Vagina (tissue), 2 donors: ENCODE measurements at regions not wholly inside any gene's neighbourhood (a gene's known extent, or its start where the extent isn't known, plus 50 kb on each side); places are given as distances from the start of the nearest gene placed in this dataset.

Experiments used
- DNase-seq, 2 donors: peaks; one replicate each; pipeline ENCODE4 v3.0.0-alpha.2; 2017; ENCODE audit errors: extremely low spot score in 2 of 2
- H3K27ac ChIP-seq: fragments of 200-600 bp; sonication (generic); one replicate; pipeline ENCODE4 v1.5.1; 2019
- H3K27me3 ChIP-seq: fragments of 200-600 bp; sonication (generic); one replicate; pipeline ENCODE4 v1.5.1; 2019
- H3K36me3 ChIP-seq, 2 donors: fragments of 200-600 bp; sonication (generic); one replicate each; pipeline ENCODE4 v1.5.1; 2017 to 2019
- H3K4me1 ChIP-seq: fragments of 200-600 bp; sonication (generic); one replicate; pipeline ENCODE4 v1.5.1; 2019
- H3K4me3 ChIP-seq, 2 donors: fragments of 200-600 bp; sonication (generic); 1 replicate in 1 of 2; 2 replicates in 1 of 2; pipeline ENCODE4 v1.5.1; 2016 to 2019
- H3K9me3 ChIP-seq: fragments of 200-600 bp; sonication (generic); one replicate; pipeline ENCODE4 v1.5.1; 2019
- POLR2A ChIP-seq, 2 donors: fragments of 450-650 bp; IDR thresholded peaks; one replicate each; pipeline ENCODE4 v1.6.1; 2017; ENCODE audit warnings: antibody characterized with exemption in 2 of 2, mild to moderate bottlenecking in 2 of 2, moderate library complexity in 2 of 2
- POLR2AphosphoS5 ChIP-seq, 2 donors: sonication (generic); formaldehyde crosslinking; IDR thresholded peaks; one replicate each; pipeline ENCODE4 v1.9.0; 2017; ENCODE audit warnings: antibody characterized with exemption in 2 of 2, mild to moderate bottlenecking in 2 of 2, low read depth in 1 of 2; ENCODE audit not compliant: insufficient read depth in 1 of 2
- intact Hi-C: fragments of 100-400 bp; cut with DNase I; formaldehyde crosslinking; loops from one replicate; pipeline ENCODE4 v1.15.1; 2023
- TF ChIP-seq, protein P1 (sequence below), 3 experiments: fragments of 450-650 bp in 2 of 3; fragments of 200-600 bp in 1 of 3; sonication (generic) in 1 of 3; IDR thresholded peaks; one replicate each; pipeline ENCODE4 v1.5.1; 2017 to 2019; ENCODE audit warnings: antibody characterized with exemption in 3 of 3, mild to moderate bottlenecking in 2 of 3, moderate library complexity in 2 of 3

DNA sequence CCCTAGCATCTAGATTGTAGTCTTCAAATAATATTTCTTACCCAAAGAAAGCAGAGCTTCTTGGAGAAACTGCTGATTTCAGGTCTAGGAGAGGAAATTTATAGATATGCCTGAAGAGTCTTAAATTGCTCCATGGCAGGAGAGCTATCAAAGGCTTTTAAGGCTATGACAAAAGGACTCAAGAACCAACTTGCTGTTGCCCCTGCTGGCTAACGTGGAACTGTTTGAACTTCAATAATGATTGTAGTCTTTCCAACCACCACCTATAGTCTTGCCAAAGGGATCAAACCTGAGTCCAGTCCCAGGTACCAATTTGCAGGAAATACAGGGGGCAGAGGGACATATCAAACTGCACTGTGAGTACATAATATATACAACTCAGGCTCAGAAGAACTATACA, 336.2 kb upstream of the ESRRG start:
- Histone ChIP-seq H3K4me3 (no peak overlapping the region), H3K27me3 (no peaks in the 10 kb centered on the region), H3K27ac (no peak overlapping the region), H3K9me3 (no peaks in the 10 kb centered on the region), H3K36me3 (no peaks in the 10 kb centered on the region), H3K4me1 (no peaks in the 10 kb centered on the region)
- intact Hi-C loops = no loop called here
- TF ChIP-seq POLR2AphosphoS5 (IDR thresholded peaks at IDR 0.05; ENCODE audit: insufficient read depth in 1 of 2, low read depth in 1 of 2) (no peak), POLR2A (IDR thresholded peaks at IDR 0.05) (no peak)
- TF ChIP-seq, protein P1, sequence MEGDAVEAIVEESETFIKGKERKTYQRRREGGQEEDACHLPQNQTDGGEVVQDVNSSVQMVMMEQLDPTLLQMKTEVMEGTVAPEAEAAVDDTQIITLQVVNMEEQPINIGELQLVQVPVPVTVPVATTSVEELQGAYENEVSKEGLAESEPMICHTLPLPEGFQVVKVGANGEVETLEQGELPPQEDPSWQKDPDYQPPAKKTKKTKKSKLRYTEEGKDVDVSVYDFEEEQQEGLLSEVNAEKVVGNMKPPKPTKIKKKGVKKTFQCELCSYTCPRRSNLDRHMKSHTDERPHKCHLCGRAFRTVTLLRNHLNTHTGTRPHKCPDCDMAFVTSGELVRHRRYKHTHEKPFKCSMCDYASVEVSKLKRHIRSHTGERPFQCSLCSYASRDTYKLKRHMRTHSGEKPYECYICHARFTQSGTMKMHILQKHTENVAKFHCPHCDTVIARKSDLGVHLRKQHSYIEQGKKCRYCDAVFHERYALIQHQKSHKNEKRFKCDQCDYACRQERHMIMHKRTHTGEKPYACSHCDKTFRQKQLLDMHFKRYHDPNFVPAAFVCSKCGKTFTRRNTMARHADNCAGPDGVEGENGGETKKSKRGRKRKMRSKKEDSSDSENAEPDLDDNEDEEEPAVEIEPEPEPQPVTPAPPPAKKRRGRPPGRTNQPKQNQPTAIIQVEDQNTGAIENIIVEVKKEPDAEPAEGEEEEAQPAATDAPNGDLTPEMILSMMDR (IDR thresholded peaks at IDR 0.05) = no peak
- no peak for DNase-seq

DNA sequence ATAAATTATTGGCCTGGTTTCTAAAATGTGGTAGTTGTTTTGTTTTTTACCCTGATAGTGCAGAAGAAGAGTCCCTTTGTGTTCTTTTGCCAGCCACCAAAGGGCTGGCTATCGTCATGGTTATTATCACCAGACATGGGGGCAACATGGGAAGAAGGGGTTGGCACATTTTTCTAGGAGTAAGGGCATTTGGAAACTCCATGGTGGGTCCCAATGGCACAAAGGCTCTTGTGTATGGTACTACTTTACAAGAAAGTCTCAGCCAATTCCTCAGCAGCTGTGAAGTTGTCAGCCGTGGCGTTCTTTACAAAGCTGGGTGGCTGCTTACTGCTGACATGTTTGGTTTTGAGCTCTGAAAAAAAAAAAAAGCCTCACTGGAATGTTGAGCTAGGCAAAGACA, 330.4 kb upstream of the ESRRG start:
- intact Hi-C loops = no loop called here
- TF ChIP-seq, protein P1 (IDR thresholded peaks at IDR 0.05) = no peak
- TF ChIP-seq POLR2AphosphoS5 (IDR thresholded peaks at IDR 0.05; ENCODE audit: insufficient read depth in 1 of 2, low read depth in 1 of 2) = no peak
- no peak for TF ChIP-seq POLR2A (IDR thresholded peaks at IDR 0.05)
- Histone ChIP-seq H3K9me3 (no peaks in the 10 kb centered on the region), H3K27ac (no peak overlapping the region), H3K27me3 (no peaks in the 10 kb centered on the region), H3K36me3 (no peaks in the 10 kb centered on the region), H3K4me1 (no peaks in the 10 kb centered on the region), H3K4me3 (no peak overlapping the region)
- no peak for DNase-seq

DNA sequence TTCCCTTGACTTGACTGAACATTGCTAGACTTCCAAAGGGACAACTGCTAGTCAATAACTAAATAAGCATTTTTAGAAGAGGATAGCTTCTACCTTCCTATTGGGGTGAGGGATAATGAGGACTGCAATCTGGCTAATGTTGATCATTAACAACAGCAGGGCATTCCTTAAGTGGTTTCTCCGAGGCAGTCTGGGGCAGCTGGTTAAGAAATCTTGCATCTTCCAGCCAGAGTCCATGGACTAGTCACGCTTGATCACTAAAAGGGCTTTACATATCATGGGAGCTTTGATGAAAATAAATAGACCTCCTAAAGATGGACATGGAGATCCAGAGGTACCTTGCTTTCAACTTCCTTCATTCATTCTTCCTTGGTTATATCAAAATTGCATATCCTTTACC, 329.4 kb upstream of the ESRRG start:
- H3K36me3 ChIP-seq = no peaks in the 10 kb centered on the region
- intact Hi-C loops = no loop called here
- no peaks in the 10 kb centered on the region for H3K9me3 ChIP-seq
- no peak overlapping the region for H3K4me3 ChIP-seq
- no peaks in the 10 kb centered on the region for H3K27me3 ChIP-seq
- no peaks in the 10 kb centered on the region for H3K4me1 ChIP-seq
- TF ChIP-seq, protein P1 (IDR thresholded peaks at IDR 0.05) = no peak
- TF ChIP-seq POLR2A (IDR thresholded peaks at IDR 0.05) (no peak), POLR2AphosphoS5 (IDR thresholded peaks at IDR 0.05; ENCODE audit: insufficient read depth in 1 of 2, low read depth in 1 of 2) (no peak)
- H3K27ac ChIP-seq = no peak overlapping the region
- no peak for DNase-seq

- H3K9me3 ChIP-seq = no peaks in the 10 kb centered on the region
- no peak for DNase-seq
- TF ChIP-seq, protein P1 (IDR thresholded peaks at IDR 0.05) = no peak
- no peak for TF ChIP-seq POLR2A (IDR thresholded peaks at IDR 0.05)
- no peak for TF ChIP-seq POLR2AphosphoS5 (IDR thresholded peaks at IDR 0.05; ENCODE audit: insufficient read depth in 1 of 2, low read depth in 1 of 2)
- H3K4me1 ChIP-seq = no peaks in the 10 kb centered on the region
- H3K27me3 ChIP-seq = no peaks in the 10 kb centered on the region
- no peak overlapping the region for H3K27ac ChIP-seq
- intact Hi-C loops = no loop called here
- no peaks in the 10 kb centered on the region for H3K36me3 ChIP-seq
- no peak overlapping the region for H3K4me3 ChIP-seq
Measured at GRCh38 chr1:217052196-217052595, 329.0 kb upstream of the ESRRG start.

- Histone ChIP-seq H3K27ac (no peak overlapping the region), H3K4me1 (no peaks in the 10 kb centered on the region), H3K4me3 (no peak overlapping the region), H3K36me3 (no peaks in the 10 kb centered on the region), H3K9me3 (no peaks in the 10 kb centered on the region), H3K27me3 (no peaks in the 10 kb centered on the region)
- no peak for DNase-seq
- intact Hi-C loops = no loop called here
- TF ChIP-seq POLR2AphosphoS5 (IDR thresholded peaks at IDR 0.05; ENCODE audit: insufficient read depth in 1 of 2, low read depth in 1 of 2) (no peak), POLR2A (IDR thresholded peaks at IDR 0.05) (no peak)
- TF ChIP-seq, protein P1 (IDR thresholded peaks at IDR 0.05) = no peak
Measured at GRCh38 chr1:217049721-217050120, 326.5 kb upstream of the ESRRG start.
